Liver (tissue), 8 donors: ENCODE measurements at regions not wholly inside any gene's neighbourhood (a gene's known extent, or its start where the extent isn't known, plus 50 kb on each side); places are given as distances from the start of the nearest gene placed in this dataset.

Experiments used
- DNase-seq: peaks from one replicate; pipeline ENCODE4 v3.0.0-alpha.2; 2017; ENCODE audit warnings: low spot score
- H3K27ac ChIP-seq, 2 donors: one replicate each; pipeline ENCODE4 v1.7.0; 2013; ENCODE audit warnings: inconsistent platforms in 2 of 2, low read length in 2 of 2, control low read depth in 1 of 2, low read depth in 1 of 2, mild to moderate bottlenecking in 1 of 2
- H3K27me3 ChIP-seq, 4 donors: one replicate each; pipeline versions ENCODE4 v1.6.1 to v1.7.0; 2013; ENCODE audit warnings: low read length in 3 of 4, inconsistent platforms in 1 of 4, mild to moderate bottlenecking in 1 of 4, moderate library complexity in 1 of 4; ENCODE audit not compliant: control insufficient read depth in 4 of 4, insufficient read depth in 4 of 4
- H3K36me3 ChIP-seq, 4 donors: one replicate each; pipeline versions ENCODE4 v1.6.1 to v1.7.0; 2013; ENCODE audit warnings: low read length in 3 of 4, mild to moderate bottlenecking in 3 of 4, low read depth in 1 of 4, moderate library complexity in 1 of 4; ENCODE audit not compliant: control insufficient read depth in 4 of 4, insufficient read depth in 3 of 4
- H3K4me1 ChIP-seq, 4 donors: one replicate each; pipeline versions ENCODE4 v1.6.1 to v1.7.0; 2013; ENCODE audit warnings: low read length in 3 of 4, mild to moderate bottlenecking in 3 of 4, moderate library complexity in 1 of 4; ENCODE audit not compliant: control insufficient read depth in 4 of 4, insufficient read depth in 4 of 4
- H3K4me3 ChIP-seq, 3 donors: one replicate each; pipeline versions ENCODE4 v1.6.1 to v1.7.0; 2013; ENCODE audit warnings: low read length in 3 of 3, control low read depth in 1 of 3, low read depth in 1 of 3, mild to moderate bottlenecking in 1 of 3
- H3K9ac ChIP-seq, 2 donors: one replicate each; pipeline ENCODE4 v1.7.0; 2013; ENCODE audit warnings: low read length in 2 of 2, mild to moderate bottlenecking in 2 of 2, moderate library complexity in 2 of 2, control low read depth in 1 of 2, low read depth in 1 of 2
- H3K9me3 ChIP-seq, 4 donors: one replicate each; pipeline versions ENCODE4 v1.6.1 to v1.7.0; 2013; ENCODE audit warnings: low read length in 3 of 4; ENCODE audit not compliant: control insufficient read depth in 4 of 4
- ATF3 ChIP-seq: IDR thresholded peaks from 2 replicates; pipeline ENCODE4 v1.6.1; 2016; ENCODE audit warnings: antibody characterized with exemption
- FOXA1 ChIP-seq: IDR thresholded peaks from 2 replicates; pipeline ENCODE4 v1.6.1; 2016; ENCODE audit warnings: antibody characterized with exemption
- FOXA2 ChIP-seq: IDR thresholded peaks from 2 replicates; pipeline ENCODE4 v1.6.1; 2016; ENCODE audit warnings: antibody characterized with exemption
- GABPA ChIP-seq, 2 donors: IDR thresholded peaks in 1 of 2; conservative IDR thresholded peaks in 1 of 2; 2 replicates each; pipeline ENCODE4 v1.6.1; 2016; ENCODE audit warnings: antibody characterized with exemption in 2 of 2, mild to moderate bottlenecking in 1 of 2, moderate library complexity in 1 of 2
- HNF4A ChIP-seq, 2 donors: conservative IDR thresholded peaks; 2 replicates each; pipeline ENCODE4 v1.6.1; 2016; ENCODE audit warnings: antibody characterized with exemption in 2 of 2, mild to moderate bottlenecking in 2 of 2
- HNF4G ChIP-seq: IDR thresholded peaks from 2 replicates; pipeline ENCODE4 v1.6.1; 2016; ENCODE audit warnings: antibody characterized with exemption
- JUND ChIP-seq, 2 donors: IDR thresholded peaks; 2 replicates each; pipeline ENCODE4 v1.6.1; 2016; ENCODE audit warnings: antibody characterized with exemption in 2 of 2
- NR2F2 ChIP-seq: IDR thresholded peaks from 2 replicates; pipeline ENCODE4 v1.6.1; 2016; ENCODE audit warnings: antibody characterized with exemption
- RXRA ChIP-seq, 2 donors: IDR thresholded peaks; 2 replicates each; pipeline ENCODE4 v1.6.1; 2017 to 2018; ENCODE audit warnings: antibody characterized with exemption in 2 of 2, mild to moderate bottlenecking in 1 of 2
- SP1 ChIP-seq: IDR thresholded peaks from 2 replicates; pipeline ENCODE4 v1.6.1; 2018; ENCODE audit warnings: antibody characterized with exemption, mild to moderate bottlenecking
- TAF1 ChIP-seq: conservative IDR thresholded peaks from 2 replicates; pipeline ENCODE4 v1.6.1; 2016; ENCODE audit warnings: antibody characterized with exemption, mild to moderate bottlenecking
- YY1 ChIP-seq: IDR thresholded peaks from 2 replicates; pipeline ENCODE4 v1.6.1; 2016; ENCODE audit warnings: antibody characterized with exemption, mild to moderate bottlenecking
- WGBS: extraction: QIAGEN DNeasy Blood & Tissue Kit; methylation state at CpG from one replicate; pipeline ENCODE4 v1.1.7; 2013; 5-methylcytosine and 5-hydroxymethylcytosine counted together
- TF ChIP-seq, protein P1 (sequence below): IDR thresholded peaks from 2 replicates; pipeline ENCODE4 v1.6.1; 2016; ENCODE audit warnings: antibody characterized with exemption, mild to moderate bottlenecking
- TF ChIP-seq, protein P2 (sequence below): fragments of 150-350 bp; IDR thresholded peaks from 2 replicates; pipeline ENCODE4 v1.5.1; 2017; ENCODE audit warnings: improper control_type of control experiment, low read depth, low read length; ENCODE audit not compliant: missing input control
- TF ChIP-seq, protein P3 (sequence below): IDR thresholded peaks from 2 replicates; pipeline ENCODE4 v1.6.1; 2016; ENCODE audit warnings: antibody characterized with exemption
- TF ChIP-seq, protein P4 (sequence below): IDR thresholded peaks from 2 replicates; pipeline ENCODE4 v1.6.1; 2016; ENCODE audit warnings: antibody characterized with exemption
- donor health status: healthy.
- donor health status: healthy.
- donor health status: healthy.
- donor health status: healthy.
- donor health status: healthy.

GRCh38 chr17:22463110-22463850, 771.0 kb downstream of the KCNJ18 start:
- Histone ChIP-seq H3K9ac (no peak overlapping the region), H3K36me3 (no peaks in the 10 kb centered on the region), H3K27ac (no peak overlapping the region), H3K9me3 (peaks cover 0 to 3% (median 0%) of the 10 kb centered on the region in 4 donors), H3K4me1 (no peaks in the 10 kb centered on the region), H3K4me3 (no peak overlapping the region), H3K27me3 (no peaks in the 10 kb centered on the region)
- 62% methylated on average over 13 of the region's 13 CpGs for WGBS
- TF ChIP-seq NR2F2, result no peak
- no peak for TF ChIP-seq ATF3
- TF ChIP-seq TAF1, result no peak
- no peak for TF ChIP-seq FOXA1
- TF ChIP-seq GABPA (IDR thresholded peaks at IDR 0.05 in 1 of 2, conservative IDR thresholded peaks at IDR 0.05 in 1 of 2), result no peak
- TF ChIP-seq, protein P1, sequence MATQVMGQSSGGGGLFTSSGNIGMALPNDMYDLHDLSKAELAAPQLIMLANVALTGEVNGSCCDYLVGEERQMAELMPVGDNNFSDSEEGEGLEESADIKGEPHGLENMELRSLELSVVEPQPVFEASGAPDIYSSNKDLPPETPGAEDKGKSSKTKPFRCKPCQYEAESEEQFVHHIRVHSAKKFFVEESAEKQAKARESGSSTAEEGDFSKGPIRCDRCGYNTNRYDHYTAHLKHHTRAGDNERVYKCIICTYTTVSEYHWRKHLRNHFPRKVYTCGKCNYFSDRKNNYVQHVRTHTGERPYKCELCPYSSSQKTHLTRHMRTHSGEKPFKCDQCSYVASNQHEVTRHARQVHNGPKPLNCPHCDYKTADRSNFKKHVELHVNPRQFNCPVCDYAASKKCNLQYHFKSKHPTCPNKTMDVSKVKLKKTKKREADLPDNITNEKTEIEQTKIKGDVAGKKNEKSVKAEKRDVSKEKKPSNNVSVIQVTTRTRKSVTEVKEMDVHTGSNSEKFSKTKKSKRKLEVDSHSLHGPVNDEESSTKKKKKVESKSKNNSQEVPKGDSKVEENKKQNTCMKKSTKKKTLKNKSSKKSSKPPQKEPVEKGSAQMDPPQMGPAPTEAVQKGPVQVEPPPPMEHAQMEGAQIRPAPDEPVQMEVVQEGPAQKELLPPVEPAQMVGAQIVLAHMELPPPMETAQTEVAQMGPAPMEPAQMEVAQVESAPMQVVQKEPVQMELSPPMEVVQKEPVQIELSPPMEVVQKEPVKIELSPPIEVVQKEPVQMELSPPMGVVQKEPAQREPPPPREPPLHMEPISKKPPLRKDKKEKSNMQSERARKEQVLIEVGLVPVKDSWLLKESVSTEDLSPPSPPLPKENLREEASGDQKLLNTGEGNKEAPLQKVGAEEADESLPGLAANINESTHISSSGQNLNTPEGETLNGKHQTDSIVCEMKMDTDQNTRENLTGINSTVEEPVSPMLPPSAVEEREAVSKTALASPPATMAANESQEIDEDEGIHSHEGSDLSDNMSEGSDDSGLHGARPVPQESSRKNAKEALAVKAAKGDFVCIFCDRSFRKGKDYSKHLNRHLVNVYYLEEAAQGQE, result no peak
- TF ChIP-seq YY1, result no peak
- no peak for TF ChIP-seq HNF4G
- TF ChIP-seq, protein P2, sequence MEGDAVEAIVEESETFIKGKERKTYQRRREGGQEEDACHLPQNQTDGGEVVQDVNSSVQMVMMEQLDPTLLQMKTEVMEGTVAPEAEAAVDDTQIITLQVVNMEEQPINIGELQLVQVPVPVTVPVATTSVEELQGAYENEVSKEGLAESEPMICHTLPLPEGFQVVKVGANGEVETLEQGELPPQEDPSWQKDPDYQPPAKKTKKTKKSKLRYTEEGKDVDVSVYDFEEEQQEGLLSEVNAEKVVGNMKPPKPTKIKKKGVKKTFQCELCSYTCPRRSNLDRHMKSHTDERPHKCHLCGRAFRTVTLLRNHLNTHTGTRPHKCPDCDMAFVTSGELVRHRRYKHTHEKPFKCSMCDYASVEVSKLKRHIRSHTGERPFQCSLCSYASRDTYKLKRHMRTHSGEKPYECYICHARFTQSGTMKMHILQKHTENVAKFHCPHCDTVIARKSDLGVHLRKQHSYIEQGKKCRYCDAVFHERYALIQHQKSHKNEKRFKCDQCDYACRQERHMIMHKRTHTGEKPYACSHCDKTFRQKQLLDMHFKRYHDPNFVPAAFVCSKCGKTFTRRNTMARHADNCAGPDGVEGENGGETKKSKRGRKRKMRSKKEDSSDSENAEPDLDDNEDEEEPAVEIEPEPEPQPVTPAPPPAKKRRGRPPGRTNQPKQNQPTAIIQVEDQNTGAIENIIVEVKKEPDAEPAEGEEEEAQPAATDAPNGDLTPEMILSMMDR, result no peak
- TF ChIP-seq FOXA2, result no peak
- no peak for TF ChIP-seq HNF4A (conservative IDR thresholded peaks at IDR 0.05)
- no peak for TF ChIP-seq RXRA (IDR thresholded peaks at IDR 0.05)
- TF ChIP-seq SP1, result no peak
- TF ChIP-seq JUND (IDR thresholded peaks at IDR 0.05), result no peak
- TF ChIP-seq, protein P3, sequence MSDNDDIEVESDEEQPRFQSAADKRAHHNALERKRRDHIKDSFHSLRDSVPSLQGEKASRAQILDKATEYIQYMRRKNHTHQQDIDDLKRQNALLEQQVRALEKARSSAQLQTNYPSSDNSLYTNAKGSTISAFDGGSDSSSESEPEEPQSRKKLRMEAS, result no peak
- TF ChIP-seq, protein P4, sequence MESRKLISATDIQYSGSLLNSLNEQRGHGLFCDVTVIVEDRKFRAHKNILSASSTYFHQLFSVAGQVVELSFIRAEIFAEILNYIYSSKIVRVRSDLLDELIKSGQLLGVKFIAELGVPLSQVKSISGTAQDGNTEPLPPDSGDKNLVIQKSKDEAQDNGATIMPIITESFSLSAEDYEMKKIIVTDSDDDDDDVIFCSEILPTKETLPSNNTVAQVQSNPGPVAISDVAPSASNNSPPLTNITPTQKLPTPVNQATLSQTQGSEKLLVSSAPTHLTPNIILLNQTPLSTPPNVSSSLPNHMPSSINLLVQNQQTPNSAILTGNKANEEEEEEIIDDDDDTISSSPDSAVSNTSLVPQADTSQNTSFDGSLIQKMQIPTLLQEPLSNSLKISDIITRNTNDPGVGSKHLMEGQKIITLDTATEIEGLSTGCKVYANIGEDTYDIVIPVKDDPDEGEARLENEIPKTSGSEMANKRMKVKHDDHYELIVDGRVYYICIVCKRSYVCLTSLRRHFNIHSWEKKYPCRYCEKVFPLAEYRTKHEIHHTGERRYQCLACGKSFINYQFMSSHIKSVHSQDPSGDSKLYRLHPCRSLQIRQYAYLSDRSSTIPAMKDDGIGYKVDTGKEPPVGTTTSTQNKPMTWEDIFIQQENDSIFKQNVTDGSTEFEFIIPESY, result no peak
- no peak for DNase-seq
